Thyroid gland (tissue), 4 donors: ENCODE measurements at regions not wholly inside any gene's neighbourhood (a gene's known extent, or its start where the extent isn't known, plus 50 kb on each side); places are given as distances from the start of the nearest gene placed in this dataset.

ENCODE experiments used
- POLR2A ChIP-seq, 2 donors: fragments of 450-650 bp; IDR thresholded peaks; one replicate each; pipeline ENCODE4 v1.6.1; 2017; ENCODE audit warnings: antibody characterized with exemption in 2 of 2, mild to moderate bottlenecking in 2 of 2, moderate library complexity in 1 of 2
- TF ChIP-seq, protein P1 (sequence below), 6 experiments: fragments of 200-600 bp in 3 of 6; fragments of 450-650 bp in 3 of 6; sonication (generic) in 3 of 6; IDR thresholded peaks; one replicate each; pipeline ENCODE4 v1.5.1; 2016 to 2019; ENCODE audit warnings: antibody characterized with exemption in 6 of 6, mild to moderate bottlenecking in 2 of 6, inconsistent platforms in 1 of 6, moderate library complexity in 1 of 6

DNA sequence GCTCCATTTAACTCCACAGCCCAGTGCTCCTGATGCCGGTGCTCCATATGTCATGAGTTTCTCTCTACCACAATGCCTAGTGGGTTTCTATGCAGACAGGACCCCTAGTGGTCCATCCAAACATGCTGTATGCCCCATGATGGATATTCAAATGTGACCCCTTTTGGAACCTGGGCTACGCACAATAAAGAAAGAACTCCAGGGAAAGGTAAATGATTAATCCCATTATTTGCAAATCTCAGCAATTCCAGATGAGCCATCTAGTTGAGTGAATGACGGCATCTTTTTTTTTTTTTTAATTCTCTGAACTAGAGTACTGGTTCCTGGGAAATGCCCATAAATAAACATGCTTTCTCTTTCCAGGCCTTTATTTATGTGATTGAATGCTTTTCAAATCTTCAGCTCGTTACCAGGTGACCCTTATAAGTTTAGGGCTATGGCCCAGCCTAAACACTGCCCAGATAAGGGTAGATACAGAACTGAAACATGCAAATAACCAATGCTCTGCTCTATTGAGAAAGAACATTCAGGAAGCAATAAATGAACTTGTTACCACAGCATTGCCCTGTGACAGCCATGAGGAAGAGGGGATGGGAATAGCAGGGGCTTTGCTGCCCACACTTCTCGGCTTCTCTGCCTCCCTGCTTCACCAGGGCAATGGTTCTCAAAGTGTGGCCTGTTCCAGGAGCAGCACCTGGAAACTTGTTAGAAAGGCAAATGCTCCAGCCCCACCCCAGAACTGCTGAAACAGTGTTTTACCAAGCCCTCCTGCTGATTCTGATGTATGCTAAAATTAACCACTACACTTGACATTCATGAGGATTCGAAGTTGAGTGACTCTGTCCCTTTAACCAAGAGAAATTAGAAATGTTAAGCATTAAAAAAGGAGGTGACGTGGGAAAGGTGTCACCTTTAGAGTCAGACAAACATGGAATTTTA, 151.7 kb downstream of the SEC16B start:
- TF ChIP-seq, protein P1, sequence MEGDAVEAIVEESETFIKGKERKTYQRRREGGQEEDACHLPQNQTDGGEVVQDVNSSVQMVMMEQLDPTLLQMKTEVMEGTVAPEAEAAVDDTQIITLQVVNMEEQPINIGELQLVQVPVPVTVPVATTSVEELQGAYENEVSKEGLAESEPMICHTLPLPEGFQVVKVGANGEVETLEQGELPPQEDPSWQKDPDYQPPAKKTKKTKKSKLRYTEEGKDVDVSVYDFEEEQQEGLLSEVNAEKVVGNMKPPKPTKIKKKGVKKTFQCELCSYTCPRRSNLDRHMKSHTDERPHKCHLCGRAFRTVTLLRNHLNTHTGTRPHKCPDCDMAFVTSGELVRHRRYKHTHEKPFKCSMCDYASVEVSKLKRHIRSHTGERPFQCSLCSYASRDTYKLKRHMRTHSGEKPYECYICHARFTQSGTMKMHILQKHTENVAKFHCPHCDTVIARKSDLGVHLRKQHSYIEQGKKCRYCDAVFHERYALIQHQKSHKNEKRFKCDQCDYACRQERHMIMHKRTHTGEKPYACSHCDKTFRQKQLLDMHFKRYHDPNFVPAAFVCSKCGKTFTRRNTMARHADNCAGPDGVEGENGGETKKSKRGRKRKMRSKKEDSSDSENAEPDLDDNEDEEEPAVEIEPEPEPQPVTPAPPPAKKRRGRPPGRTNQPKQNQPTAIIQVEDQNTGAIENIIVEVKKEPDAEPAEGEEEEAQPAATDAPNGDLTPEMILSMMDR (IDR thresholded peaks at IDR 0.05) = no peak
- no peak for TF ChIP-seq POLR2A (IDR thresholded peaks at IDR 0.05)
